Neural progenitor cell (in vitro differentiated cells): ENCODE measurements at regions not wholly inside any gene's neighbourhood (a gene's known extent, or its start where the extent isn't known, plus 50 kb on each side); places are given as distances from the start of the nearest gene placed in this dataset.

Experiments
- DNase-seq: peaks from one replicate; pipeline ENCODE4 v3.0.0-alpha.2; 2016; ENCODE audit warnings: low spot score
- H2AFZ ChIP-seq: fragments of 200-600 bp; sonication (generic); replicated peaks from 2 replicates; pipeline ENCODE4 v1.6.1; 2016; ENCODE audit warnings: antibody characterized with exemption
- H3F3A ChIP-seq: fragments of 200-600 bp; sonication (generic); 2 replicates; pipeline ENCODE4 v1.6.1; 2016; ENCODE audit warnings: antibody characterized with exemption, low read depth
- H3K27ac ChIP-seq: fragments of 200-600 bp; sonication (generic); 2 replicates; pipeline ENCODE4 v1.5.1; 2016; ENCODE audit warnings: mild to moderate bottlenecking
- H3K27me3 ChIP-seq: fragments of 200-600 bp; sonication (generic); 2 replicates; pipeline ENCODE4 v1.6.1; 2016; ENCODE audit warnings: mild to moderate bottlenecking, moderate library complexity
- H3K36me3 ChIP-seq: fragments of 200-600 bp; sonication (generic); 2 replicates; pipeline ENCODE4 v1.5.1; 2016
- H3K4me1 ChIP-seq: fragments of 200-600 bp; sonication (generic); 2 replicates; pipeline ENCODE4 v1.6.1; 2016; ENCODE audit warnings: mixed run types
- H3K4me2 ChIP-seq: fragments of 200-600 bp; sonication (generic); 2 replicates; pipeline ENCODE4 v1.6.1; 2016
- H3K4me3 ChIP-seq: fragments of 200-600 bp; sonication (generic); 2 replicates; pipeline ENCODE4 v1.5.1; 2016
- H3K79me2 ChIP-seq: fragments of 200-600 bp; sonication (generic); 2 replicates; pipeline ENCODE4 v1.6.1; 2016; ENCODE audit warnings: low read depth
- H3K9ac ChIP-seq: fragments of 200-600 bp; sonication (generic); 2 replicates; pipeline ENCODE4 v1.6.1; 2016
- H3K9me3 ChIP-seq: fragments of 200-600 bp; sonication (generic); 2 replicates; pipeline ENCODE4 v1.5.1; 2016; ENCODE audit warnings: low read depth
- H4K20me1 ChIP-seq: fragments of 200-600 bp; sonication (generic); 2 replicates; pipeline ENCODE4 v1.6.1; 2016; ENCODE audit warnings: low read depth
- H3K27ac Mint-ChIP-seq: 3 replicates; pipeline ENCODE4 v1.8.0; 2021; ENCODE audit warnings: mixed read lengths
- H3K27me3 Mint-ChIP-seq: 2 replicates; pipeline ENCODE4 v1.8.0; 2022; ENCODE audit warnings: low read depth, mild to moderate bottlenecking, inconsistent platforms, moderate library complexity, mixed read lengths; ENCODE audit not compliant: insufficient read depth
- H3K36me3 Mint-ChIP-seq: 3 replicates; pipeline ENCODE4 v1.8.0; 2021; ENCODE audit warnings: mixed read lengths
- H3K4me1 Mint-ChIP-seq: 3 replicates; pipeline ENCODE4 v1.8.0; 2021; ENCODE audit warnings: mixed read lengths
- H3K4me3 Mint-ChIP-seq: 3 replicates; pipeline ENCODE4 v1.8.0; 2021; ENCODE audit warnings: mild to moderate bottlenecking, moderate library complexity, mixed read lengths
- H3K9me3 Mint-ChIP-seq: 3 replicates; pipeline ENCODE4 v1.8.0; 2020; ENCODE audit warnings: mixed read lengths
- CTCF ChIP-seq: fragments of 200-600 bp; sonication (generic); IDR thresholded peaks from 2 replicates; pipeline ENCODE4 v1.5.1; 2017; ENCODE audit warnings: antibody characterized with exemption, mild to moderate bottlenecking
- EZH2 ChIP-seq: fragments of 200-600 bp; sonication (generic); IDR thresholded peaks from 2 replicates; pipeline ENCODE4 v1.6.1; 2017; ENCODE audit warnings: antibody characterized with exemption, mild to moderate bottlenecking, moderate library complexity
- EZH2phosphoT487 ChIP-seq: fragments of 200-600 bp; sonication (generic); IDR thresholded peaks from 2 replicates; pipeline ENCODE4 v1.6.1; 2017; ENCODE audit warnings: antibody characterized with exemption

GRCh38 chr5:96177303-96177869 is 215.7 kb upstream of the ELL2 start:
- Histone ChIP-seq H2AFZ (no peak overlapping the region), H3K27me3 (no peaks in the 10 kb centered on the region)

GRCh38 chr5:96176022-96176421 is 214.4 kb upstream of the ELL2 start:
- Histone ChIP-seq H3K4me3 (no peak overlapping the region), H3K27ac (no peak overlapping the region), H2AFZ (peak overlapping the region; percentile 22), H3K4me1 (no peaks in the 10 kb centered on the region), H3K27me3 (no peaks in the 10 kb centered on the region), H4K20me1 (no peaks in the 10 kb centered on the region), H3K36me3 (no peaks in the 10 kb centered on the region), H3K4me2 (no peak overlapping the region), H3K9ac (no peak overlapping the region), H3K79me2 (no peaks in the 10 kb centered on the region), H3F3A (no peaks in the 10 kb centered on the region), H3K9me3 (no peaks in the 10 kb centered on the region)
- TF ChIP-seq EZH2phosphoT487 (no peak), EZH2 (no peak), CTCF (no peak)
- no peak for DNase-seq
- Mint-ChIP-seq H3K27me3 (no peaks in the 10 kb centered on the region), H3K4me1 (peaks cover 6% of the 10 kb centered on the region), H3K36me3 (peaks cover 1% of the 10 kb centered on the region), H3K27ac (no peak overlapping the region), H3K4me3 (no peak overlapping the region), H3K9me3 (peaks cover 3% of the 10 kb centered on the region)

More at GRCh38 chr5:96177303-96177869, 215.7 kb upstream of the ELL2 start:
- Histone ChIP-seq H4K20me1 (no peaks in the 10 kb centered on the region), H3K4me3 (no peak overlapping the region), H3K27ac (no peak overlapping the region), H3K9ac (no peak overlapping the region), H3K79me2 (no peaks in the 10 kb centered on the region), H3K36me3 (no peaks in the 10 kb centered on the region), H3F3A (no peaks in the 10 kb centered on the region), H3K4me1 (no peaks in the 10 kb centered on the region), H3K4me2 (no peak overlapping the region), H3K9me3 (no peaks in the 10 kb centered on the region)
- H3K4me3 Mint-ChIP-seq, result no peak overlapping the region
- peaks cover 6% of the 10 kb centered on the region for H3K4me1 Mint-ChIP-seq
- no peaks in the 10 kb centered on the region for H3K27me3 Mint-ChIP-seq
- no peak for TF ChIP-seq CTCF
- no peak for TF ChIP-seq EZH2phosphoT487
- no peak for TF ChIP-seq EZH2
- H3K9me3 Mint-ChIP-seq, result peaks cover 3% of the 10 kb centered on the region
- no peak overlapping the region for H3K27ac Mint-ChIP-seq
- no peak for DNase-seq
- H3K36me3 Mint-ChIP-seq, result peaks cover 1% of the 10 kb centered on the region

GRCh38 chr5:96175090-96175489 is 213.4 kb upstream of the ELL2 start:
- Histone ChIP-seq H3K4me3 (no peak overlapping the region), H3K4me2 (no peak overlapping the region), H3K4me1 (no peaks in the 10 kb centered on the region), H3F3A (no peaks in the 10 kb centered on the region), H3K27me3 (no peaks in the 10 kb centered on the region), H3K9ac (no peak overlapping the region), H3K36me3 (no peaks in the 10 kb centered on the region), H2AFZ (no peak overlapping the region), H3K27ac (no peak overlapping the region), H4K20me1 (no peaks in the 10 kb centered on the region), H3K9me3 (no peaks in the 10 kb centered on the region), H3K79me2 (no peaks in the 10 kb centered on the region)
- H3K9me3 Mint-ChIP-seq, result peaks cover 3% of the 10 kb centered on the region
- H3K36me3 Mint-ChIP-seq, result peaks cover 1% of the 10 kb centered on the region
- no peak overlapping the region for H3K4me3 Mint-ChIP-seq
- no peak for DNase-seq
- no peaks in the 10 kb centered on the region for H3K27me3 Mint-ChIP-seq
- no peak overlapping the region for H3K27ac Mint-ChIP-seq
- TF ChIP-seq CTCF (peak; percentile 35), EZH2phosphoT487 (no peak), EZH2 (no peak)
- H3K4me1 Mint-ChIP-seq, result peaks cover 6% of the 10 kb centered on the region
